Spleen (tissue), 11 donors: ENCODE measurements at regions not wholly inside any gene's neighbourhood (a gene's known extent, or its start where the extent isn't known, plus 50 kb on each side); places are given as distances from the start of the nearest gene placed in this dataset.

Experiments
- DNase-seq: peaks from one replicate; pipeline ENCODE4 v3.0.0-alpha.2; 2020
- H3K27ac ChIP-seq, 8 donors: fragments of 200-600 bp; sonication (generic) in 7 of 8; 1 replicate in 4 of 8; 2 replicates in 4 of 8; pipeline versions ENCODE4 v1.5.0 to v1.8.0; 2016 to 2021; ENCODE audit warnings: inconsistent platforms in 4 of 8, mild to moderate bottlenecking in 4 of 8, moderate library complexity in 1 of 8
- H3K27me3 ChIP-seq, 7 donors: fragments of 200-600 bp; sonication (generic) in 6 of 7; replicated peaks in 1 of 7; 1 replicate in 4 of 7; 2 replicates in 3 of 7; pipeline versions ENCODE4 v1.5.0 to v1.8.0; 2016 to 2021; ENCODE audit warnings: inconsistent platforms in 3 of 7, mild to moderate bottlenecking in 1 of 7
- H3K36me3 ChIP-seq, 6 donors: fragments of 200-600 bp; sonication (generic) in 5 of 6; 1 replicate in 4 of 6; 2 replicates in 2 of 6; pipeline versions ENCODE4 v1.5.0 to v1.8.0; 2016 to 2021; ENCODE audit warnings: inconsistent platforms in 2 of 6
- H3K4me1 ChIP-seq, 6 donors: fragments of 200-600 bp; sonication (generic) in 5 of 6; 1 replicate in 3 of 6; 2 replicates in 3 of 6; pipeline versions ENCODE4 v1.5.0 to v1.8.0; 2016 to 2021; ENCODE audit warnings: inconsistent platforms in 3 of 6
- H3K4me3 ChIP-seq, 8 donors: fragments of 200-600 bp; sonication (generic) in 7 of 8; 1 replicate in 4 of 8; 2 replicates in 4 of 8; pipeline versions ENCODE4 v1.5.0 to v1.8.0; 2016 to 2021; ENCODE audit warnings: inconsistent platforms in 4 of 8, mild to moderate bottlenecking in 4 of 8, moderate library complexity in 2 of 8
- H3K9me3 ChIP-seq, 8 donors: fragments of 200-600 bp; sonication (generic) in 7 of 8; 1 replicate in 4 of 8; 2 replicates in 4 of 8; pipeline versions ENCODE4 v1.5.0 to v1.8.0; 2016 to 2021; ENCODE audit warnings: inconsistent platforms in 4 of 8
- POLR2A ChIP-seq, 3 donors: fragments of 450-650 bp; IDR thresholded peaks; one replicate each; pipeline ENCODE4 v1.5.1; 2017; ENCODE audit warnings: antibody characterized with exemption in 3 of 3, mild to moderate bottlenecking in 1 of 3
- POLR2AphosphoS5 ChIP-seq, 3 donors: sonication (generic); formaldehyde crosslinking; IDR thresholded peaks; one replicate each; pipeline ENCODE4 v1.5.1; 2017; ENCODE audit warnings: antibody characterized with exemption in 3 of 3
- WGBS, 5 donors: extraction: QIAGEN DNeasy Blood & Tissue Kit in 3 of 5; methylation state at CpG; one replicate each; pipeline versions ENCODE4 v1.1.5 to v1.1.7; 2013 to 2018; 5-methylcytosine and 5-hydroxymethylcytosine counted together
- intact Hi-C: fragments of 100-400 bp; cut with DNase I; formaldehyde crosslinking; loops from one replicate; pipeline ENCODE4 v1.15.0; 2023; ENCODE audit warnings: low total_unique reads
- TF ChIP-seq, protein P1 (sequence below), 11 experiments: fragments of 200-600 bp in 7 of 11; fragments of 450-650 bp in 4 of 11; sonication (generic) in 4 of 11; IDR thresholded peaks in 8 of 11; conservative IDR thresholded peaks in 3 of 11; 1 replicate in 7 of 11; 2 replicates in 4 of 11; pipeline versions ENCODE4 v1.4.0 to v1.8.0; 2016 to 2021; ENCODE audit warnings: antibody characterized with exemption in 11 of 11, inconsistent platforms in 4 of 11, mild to moderate bottlenecking in 1 of 11
- donor health status: healthy with polysubstance abuse.
- donor health status: DM: no; HTN: no; CAD: no; lungs with moderate emphysema.
- donor health status: DM: no; HTN: no; CAD: no.
- donor health status: Bipolar disorder and iron deficiency.
- donor health status: healthy.
- donor health status: DM: no; HTN: no; CAD: no.
- donor health status: DM: yes; HTN: yes; CAD: no.

GRCh38 chr2:66899109-66899508, 464.2 kb downstream of the MEIS1 start:
- WGBS, 5 donors, result 65 to 88% (median 72%) methylated on average over 2 of the region's 2 CpGs
- TF ChIP-seq, protein P1, sequence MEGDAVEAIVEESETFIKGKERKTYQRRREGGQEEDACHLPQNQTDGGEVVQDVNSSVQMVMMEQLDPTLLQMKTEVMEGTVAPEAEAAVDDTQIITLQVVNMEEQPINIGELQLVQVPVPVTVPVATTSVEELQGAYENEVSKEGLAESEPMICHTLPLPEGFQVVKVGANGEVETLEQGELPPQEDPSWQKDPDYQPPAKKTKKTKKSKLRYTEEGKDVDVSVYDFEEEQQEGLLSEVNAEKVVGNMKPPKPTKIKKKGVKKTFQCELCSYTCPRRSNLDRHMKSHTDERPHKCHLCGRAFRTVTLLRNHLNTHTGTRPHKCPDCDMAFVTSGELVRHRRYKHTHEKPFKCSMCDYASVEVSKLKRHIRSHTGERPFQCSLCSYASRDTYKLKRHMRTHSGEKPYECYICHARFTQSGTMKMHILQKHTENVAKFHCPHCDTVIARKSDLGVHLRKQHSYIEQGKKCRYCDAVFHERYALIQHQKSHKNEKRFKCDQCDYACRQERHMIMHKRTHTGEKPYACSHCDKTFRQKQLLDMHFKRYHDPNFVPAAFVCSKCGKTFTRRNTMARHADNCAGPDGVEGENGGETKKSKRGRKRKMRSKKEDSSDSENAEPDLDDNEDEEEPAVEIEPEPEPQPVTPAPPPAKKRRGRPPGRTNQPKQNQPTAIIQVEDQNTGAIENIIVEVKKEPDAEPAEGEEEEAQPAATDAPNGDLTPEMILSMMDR (IDR thresholded peaks at IDR 0.05 in 8 of 11, conservative IDR thresholded peaks at IDR 0.05 in 3 of 11), result no peak
- TF ChIP-seq POLR2A (IDR thresholded peaks at IDR 0.05) (no peak), POLR2AphosphoS5 (IDR thresholded peaks at IDR 0.05) (no peak)
- intact Hi-C loops, result no loop called here

GRCh38 chr2:66899648-66900047, 464.7 kb downstream of the MEIS1 start:
- intact Hi-C loops, result no loop called here
- Histone ChIP-seq H3K4me1 (no peaks in the 10 kb centered on the region), H3K27ac (no peak overlapping the region), H3K4me3 (no peak overlapping the region), H3K36me3 (no peaks in the 10 kb centered on the region), H3K27me3 (no peaks in the 10 kb centered on the region), H3K9me3 (no peaks in the 10 kb centered on the region)
- TF ChIP-seq, protein P1 (IDR thresholded peaks at IDR 0.05 in 8 of 11, conservative IDR thresholded peaks at IDR 0.05 in 3 of 11), result no peak
- TF ChIP-seq POLR2A (IDR thresholded peaks at IDR 0.05), result no peak
- no peak for TF ChIP-seq POLR2AphosphoS5 (IDR thresholded peaks at IDR 0.05)
- no peak for DNase-seq

More at GRCh38 chr2:66899109-66899508, 464.2 kb downstream of the MEIS1 start:
- no peaks in the 10 kb centered on the region for H3K9me3 ChIP-seq
- H3K4me3 ChIP-seq, result no peak overlapping the region
- H3K27ac ChIP-seq, result peak overlapping the region in 2 of 8 donors; percentile 46 to 53
- no peaks in the 10 kb centered on the region for H3K27me3 ChIP-seq
- no peaks in the 10 kb centered on the region for H3K4me1 ChIP-seq
- no peaks in the 10 kb centered on the region for H3K36me3 ChIP-seq
- no peak for DNase-seq

GRCh38 chr2:66901344-66901743, 466.4 kb downstream of the MEIS1 start:
- Histone ChIP-seq H3K4me1 (no peaks in the 10 kb centered on the region), H3K27ac (no peak overlapping the region), H3K36me3 (no peaks in the 10 kb centered on the region), H3K4me3 (no peak overlapping the region), H3K27me3 (no peaks in the 10 kb centered on the region), H3K9me3 (no peaks in the 10 kb centered on the region)
- 67 to 87% (median 73%) methylated on average over 3 of the region's 3 CpGs for WGBS, 5 donors
- DNase-seq, result no peak
- intact Hi-C loops, result no loop called here
- no peak for TF ChIP-seq POLR2AphosphoS5 (IDR thresholded peaks at IDR 0.05)
- TF ChIP-seq POLR2A (IDR thresholded peaks at IDR 0.05), result no peak
- TF ChIP-seq, protein P1 (IDR thresholded peaks at IDR 0.05 in 8 of 11, conservative IDR thresholded peaks at IDR 0.05 in 3 of 11), result no peak

- H3K27ac ChIP-seq, result no peak overlapping the region
- no peaks in the 10 kb centered on the region for H3K9me3 ChIP-seq
- H3K27me3 ChIP-seq, result no peaks in the 10 kb centered on the region
- no peaks in the 10 kb centered on the region for H3K4me1 ChIP-seq
- intact Hi-C loops, result no loop called here
- H3K36me3 ChIP-seq, result no peaks in the 10 kb centered on the region
- no peak for DNase-seq
- no peak overlapping the region for H3K4me3 ChIP-seq
- 81 to 96% (median 82%) methylated on average over 1 of the region's 1 CpG for WGBS, 5 donors
- no peak for TF ChIP-seq POLR2AphosphoS5 (IDR thresholded peaks at IDR 0.05)
- TF ChIP-seq, protein P1 (IDR thresholded peaks at IDR 0.05 in 8 of 11, conservative IDR thresholded peaks at IDR 0.05 in 3 of 11), result no peak
- no peak for TF ChIP-seq POLR2A (IDR thresholded peaks at IDR 0.05)
Observed at GRCh38 chr2:66903183-66903582, 468.3 kb downstream of the MEIS1 start.
